ENCODE measurements at regions not wholly inside any gene's neighbourhood (a gene's known extent, or its start where the extent isn't known, plus 50 kb on each side); places are given as distances from the start of the nearest gene placed in this dataset.

DNA sequence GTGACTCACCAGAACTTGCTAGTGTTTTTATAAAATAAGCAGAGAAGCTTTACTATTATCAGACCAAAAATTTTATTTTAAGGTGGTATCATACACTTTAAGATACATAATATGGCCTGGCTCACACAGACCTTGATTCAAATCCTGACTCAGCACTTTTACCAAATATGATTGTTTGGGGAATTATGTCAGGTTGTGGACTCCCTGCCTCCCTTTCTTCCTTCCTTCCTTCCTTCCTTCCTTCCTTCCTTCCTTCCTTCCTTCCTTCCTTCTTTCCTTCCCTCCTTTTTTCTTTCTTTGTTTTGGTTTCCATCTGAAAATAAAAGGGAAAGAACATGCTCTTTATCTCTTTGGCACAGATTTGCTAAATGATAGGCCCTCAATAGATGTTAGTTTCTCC lies 186.0 kb upstream of the MMS22L start:
- ChIA-PET POLR2A (no interaction called here), CTCF (interaction anchor here (0.6 to 1.5 kb wide), 2 partner anchors 29 kb away, joined by 4 read pairs; no protein-coding TSS in a partner anchor)
- DNase-seq (ENCODE audit: low read depth) = no peak
- Histone ChIP-seq H3K27me3 (ENCODE audit: control insufficient read depth, insufficient read depth, low read length) (no peaks in the 10 kb centered on the region), H3K4me3 (ENCODE audit: low read depth, low read length) (no peak overlapping the region), H3K36me3 (ENCODE audit: control insufficient read depth, insufficient read depth, low read length) (no peaks in the 10 kb centered on the region)
- TF ChIP-seq, protein P1, sequence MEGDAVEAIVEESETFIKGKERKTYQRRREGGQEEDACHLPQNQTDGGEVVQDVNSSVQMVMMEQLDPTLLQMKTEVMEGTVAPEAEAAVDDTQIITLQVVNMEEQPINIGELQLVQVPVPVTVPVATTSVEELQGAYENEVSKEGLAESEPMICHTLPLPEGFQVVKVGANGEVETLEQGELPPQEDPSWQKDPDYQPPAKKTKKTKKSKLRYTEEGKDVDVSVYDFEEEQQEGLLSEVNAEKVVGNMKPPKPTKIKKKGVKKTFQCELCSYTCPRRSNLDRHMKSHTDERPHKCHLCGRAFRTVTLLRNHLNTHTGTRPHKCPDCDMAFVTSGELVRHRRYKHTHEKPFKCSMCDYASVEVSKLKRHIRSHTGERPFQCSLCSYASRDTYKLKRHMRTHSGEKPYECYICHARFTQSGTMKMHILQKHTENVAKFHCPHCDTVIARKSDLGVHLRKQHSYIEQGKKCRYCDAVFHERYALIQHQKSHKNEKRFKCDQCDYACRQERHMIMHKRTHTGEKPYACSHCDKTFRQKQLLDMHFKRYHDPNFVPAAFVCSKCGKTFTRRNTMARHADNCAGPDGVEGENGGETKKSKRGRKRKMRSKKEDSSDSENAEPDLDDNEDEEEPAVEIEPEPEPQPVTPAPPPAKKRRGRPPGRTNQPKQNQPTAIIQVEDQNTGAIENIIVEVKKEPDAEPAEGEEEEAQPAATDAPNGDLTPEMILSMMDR (IDR thresholded peaks at IDR 0.05; ENCODE audit: insufficient read depth, low read depth, low read length) = no peak

- Histone ChIP-seq H3K36me3 (ENCODE audit: control insufficient read depth, insufficient read depth, low read length) (no peaks in the 10 kb centered on the region), H3K4me3 (ENCODE audit: low read depth, low read length) (no peak overlapping the region), H3K27me3 (ENCODE audit: control insufficient read depth, insufficient read depth, low read length) (no peaks in the 10 kb centered on the region)
- ChIA-PET CTCF (interaction anchor here (0.6 to 1.5 kb wide), 2 partner anchors 28 to 29 kb away, joined by 4 read pairs; no protein-coding TSS in a partner anchor), POLR2A (no interaction called here)
- TF ChIP-seq, protein P1 (IDR thresholded peaks at IDR 0.05; ENCODE audit: insufficient read depth, low read depth, low read length) = no peak
- no peak for DNase-seq (ENCODE audit: low read depth)
Observed at GRCh38 chr6:97469451-97469850, 186.4 kb upstream of the MMS22L start.

GRCh38 chr6:97470322-97470721 lies 187.3 kb upstream of the MMS22L start:
- no peak for DNase-seq (ENCODE audit: low read depth)
- ChIA-PET POLR2A (no interaction called here), CTCF (interaction anchor here (0.7 to 1.5 kb wide), 2 partner anchors 27 to 1649 kb away, joined by 3 to 4 read pairs; no protein-coding TSS in a partner anchor)
- Histone ChIP-seq H3K4me3 (ENCODE audit: low read depth, low read length) (no peak overlapping the region), H3K27me3 (ENCODE audit: control insufficient read depth, insufficient read depth, low read length) (no peaks in the 10 kb centered on the region), H3K36me3 (ENCODE audit: control insufficient read depth, insufficient read depth, low read length) (no peaks in the 10 kb centered on the region)
- TF ChIP-seq, protein P1 (IDR thresholded peaks at IDR 0.05; ENCODE audit: insufficient read depth, low read depth, low read length) = no peak

- TF ChIP-seq, protein P1 (IDR thresholded peaks at IDR 0.05; ENCODE audit: insufficient read depth, low read depth, low read length) = no peak
- no peak for DNase-seq (ENCODE audit: low read depth)
- H3K4me3 ChIP-seq (ENCODE audit: low read depth, low read length) = no peak overlapping the region
- no peaks in the 10 kb centered on the region for H3K27me3 ChIP-seq (ENCODE audit: control insufficient read depth, insufficient read depth, low read length)
- CTCF ChIA-PET = no interaction called here
- POLR2A ChIA-PET = no interaction called here
- no peaks in the 10 kb centered on the region for H3K36me3 ChIP-seq (ENCODE audit: control insufficient read depth, insufficient read depth, low read length)
Observed at GRCh38 chr6:97473979-97474378, 191.0 kb upstream of the MMS22L start.

- H3K27me3 ChIP-seq (ENCODE audit: control insufficient read depth, insufficient read depth, low read length) = no peaks in the 10 kb centered on the region
- TF ChIP-seq, protein P1 (IDR thresholded peaks at IDR 0.05; ENCODE audit: insufficient read depth, low read depth, low read length) = peak; percentile 88
- no peak for DNase-seq (ENCODE audit: low read depth)
- H3K4me3 ChIP-seq (ENCODE audit: low read depth, low read length) = no peak overlapping the region
- ChIA-PET CTCF (interaction anchor here (0.6 to 1.6 kb wide), 12 partner anchors 9 to 1622 kb away, joined by 3 to 10 read pairs (median 4); no protein-coding TSS in a partner anchor), POLR2A (no interaction called here)
- no peaks in the 10 kb centered on the region for H3K36me3 ChIP-seq (ENCODE audit: control insufficient read depth, insufficient read depth, low read length)
Observed at GRCh38 chr6:97497713-97498331, 214.8 kb upstream of the MMS22L start.

Data from BJ (cell line).